CD4-positive, alpha-beta T cell treated with Interleukin-6 at 100 ng/mL for 8 hours (primary cell): ENCODE measurements at regions not wholly inside any gene's neighbourhood (a gene's known extent, or its start where the extent isn't known, plus 50 kb on each side); places are given as distances from the start of the nearest gene placed in this dataset.

Source experiments
- DNase-seq: peaks from one replicate; pipeline ENCODE4 v3.0.0-alpha.2; 2020; ENCODE audit warnings: mixed read lengths, low spot score

- DNase-seq = no peak
These were observed 232.3 kb upstream of the PMFBP1 start for GRCh38 chr16:72404299-72404698.

- DNase-seq = no peak
These were observed 229.1 kb upstream of the PMFBP1 start for GRCh38 chr16:72401084-72401361.

- peak; percentile 11 for DNase-seq
These were observed 228.5 kb upstream of the PMFBP1 start for GRCh38 chr16:72400257-72401083.

- DNase-seq = no peak
These were observed 227.9 kb upstream of the PMFBP1 start for GRCh38 chr16:72399811-72400210.

- DNase-seq = no peak
These were observed 225.9 kb upstream of the PMFBP1 start for GRCh38 chr16:72397876-72398275.

- no peak for DNase-seq
These were observed 222.6 kb upstream of the PMFBP1 start for GRCh38 chr16:72394526-72394925.

GRCh38 chr16:72389791-72390190 is 217.8 kb upstream of the PMFBP1 start:
- no peak for DNase-seq

GRCh38 chr16:72388007-72388406 is 216.1 kb upstream of the PMFBP1 start:
- no peak for DNase-seq

GRCh38 chr16:72384651-72385050 is 212.7 kb upstream of the PMFBP1 start:
- no peak for DNase-seq

GRCh38 chr16:72380283-72380682 is 208.3 kb upstream of the PMFBP1 start:
- no peak for DNase-seq

GRCh38 chr16:72373201-72373600 is 201.2 kb upstream of the PMFBP1 start:
- DNase-seq = no peak

GRCh38 chr16:72372087-72373045 is 200.4 kb upstream of the PMFBP1 start:
- no peak for DNase-seq

- no peak for DNase-seq
These were observed 199.5 kb upstream of the PMFBP1 start for GRCh38 chr16:72371307-72372086.

- no peak for DNase-seq
These were observed 197.3 kb upstream of the PMFBP1 start for GRCh38 chr16:72369274-72369673.

GRCh38 chr16:72367851-72368250 is 195.9 kb upstream of the PMFBP1 start:
- DNase-seq = no peak

- no peak for DNase-seq
These were observed 191.0 kb upstream of the PMFBP1 start for GRCh38 chr16:72362973-72363372.

- DNase-seq = no peak
These were observed 190.5 kb upstream of the PMFBP1 start for GRCh38 chr16:72362476-72362875.

- DNase-seq = no peak
These were observed 186.0 kb upstream of the PMFBP1 start for GRCh38 chr16:72357910-72358309.

- no peak for DNase-seq
These were observed 183.6 kb upstream of the PMFBP1 start for GRCh38 chr16:72355561-72355960.

- no peak for DNase-seq
These were observed 177.8 kb upstream of the PMFBP1 start for GRCh38 chr16:72349719-72350118.

GRCh38 chr16:72332926-72333325 is 161.0 kb upstream of the PMFBP1 start:
- DNase-seq = no peak

GRCh38 chr16:72324578-72324977 is 152.6 kb upstream of the PMFBP1 start:
- DNase-seq = no peak
